NCI-H1436 treated with DMSO at 0.1 percent for 48 hours (cell line): ENCODE measurements at regions not wholly inside any gene's neighbourhood (a gene's known extent, or its start where the extent isn't known, plus 50 kb on each side); places are given as distances from the start of the nearest gene placed in this dataset.

Experiments used
- DNase-seq: peaks from one replicate; lab custom pipeline; 2025; lab: John Stamatoyannopoulos, UW

- no peak for DNase-seq
These were observed 366.2 kb downstream of the TFAP2A start for GRCh38 chr6:10048370-10049297.

- DNase-seq, result no peak
These were observed 372.6 kb downstream of the TFAP2A start for GRCh38 chr6:10042280-10042679.

- no peak for DNase-seq
These were observed 381.5 kb downstream of the TFAP2A start for GRCh38 chr6:10033223-10033829.

GRCh38 chr6:10031617-10032016, 383.3 kb downstream of the TFAP2A start:
- DNase-seq, result no peak

- DNase-seq, result no peak
These were observed 383.8 kb downstream of the TFAP2A start for GRCh38 chr6:10030942-10031537.

GRCh38 chr6:10028222-10028621, 386.7 kb downstream of the TFAP2A start:
- DNase-seq, result no peak

GRCh38 chr6:10019851-10020250, 395.0 kb downstream of the TFAP2A start:
- no peak for DNase-seq

GRCh38 chr6:10014557-10014956, 400.3 kb downstream of the TFAP2A start:
- no peak for DNase-seq

- DNase-seq, result no peak
These were observed 414.3 kb downstream of the TFAP2A start for GRCh38 chr6:10000551-10000950.

GRCh38 chr6:9999796-10000195, 415.1 kb downstream of the TFAP2A start:
- no peak for DNase-seq

GRCh38 chr6:9986273-9986672, 428.6 kb downstream of the TFAP2A start:
- no peak for DNase-seq

- no peak for DNase-seq
These were observed 429.4 kb downstream of the TFAP2A start for GRCh38 chr6:9985481-9985880.

- no peak for DNase-seq
These were observed 430.3 kb downstream of the TFAP2A start for GRCh38 chr6:9984607-9985006.

- DNase-seq, result no peak
These were observed 431.7 kb downstream of the TFAP2A start for GRCh38 chr6:9983168-9983567.

- no peak for DNase-seq
These were observed 432.7 kb downstream of the TFAP2A start for GRCh38 chr6:9982215-9982614.

- DNase-seq, result no peak
These were observed 434.9 kb downstream of the TFAP2A start for GRCh38 chr6:9979996-9980395.

- no peak for DNase-seq
These were observed 436.4 kb downstream of the TFAP2A start for GRCh38 chr6:9978480-9978879.

GRCh38 chr6:9977411-9977810, 437.5 kb downstream of the TFAP2A start:
- no peak for DNase-seq

GRCh38 chr6:9961646-9962045, 453.2 kb downstream of the TFAP2A start:
- no peak for DNase-seq

- DNase-seq, result no peak
These were observed 457.6 kb downstream of the TFAP2A start for GRCh38 chr6:9957215-9957759.

GRCh38 chr6:9948678-9949077, 466.2 kb downstream of the TFAP2A start:
- DNase-seq, result no peak

GRCh38 chr6:9943986-9944385, 470.9 kb downstream of the TFAP2A start:
- no peak for DNase-seq

- DNase-seq, result no peak
These were observed 471.8 kb downstream of the TFAP2A start for GRCh38 chr6:9943026-9943425.
